ENCODE measurements at regions not wholly inside any gene's neighbourhood (a gene's known extent, or its start where the extent isn't known, plus 50 kb on each side); places are given as distances from the start of the nearest gene placed in this dataset.

DNA sequence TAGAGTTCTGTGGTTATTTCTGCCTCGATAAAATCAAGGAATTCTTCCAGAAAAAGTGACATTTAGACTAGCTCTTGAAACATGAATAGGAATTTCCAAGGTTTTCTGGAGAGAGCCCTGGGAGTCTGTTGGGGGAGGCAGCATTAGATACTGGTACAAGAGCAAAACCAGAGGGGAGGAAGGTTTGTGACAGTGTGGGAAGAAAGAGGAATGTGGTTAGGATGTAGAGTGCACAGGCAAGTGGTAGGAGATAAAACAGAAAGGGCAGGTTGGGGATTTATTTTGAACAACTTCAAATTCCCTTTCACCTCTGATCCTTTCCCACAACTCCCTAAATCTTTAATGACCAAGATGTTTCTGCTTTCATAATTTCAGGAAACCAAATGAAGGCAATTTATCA lies 588.4 kb downstream of the METTL15 start:
- no peak for TF ChIP-seq ZNF70 (CRISPR knock-in tag; IDR thresholded peaks at IDR 0.05)
- TF ChIP-seq ISL1 (CRISPR knock-in tag; IDR thresholded peaks at IDR 0.05): no peak
- no peak for TF ChIP-seq RARB (CRISPR knock-in tag; IDR thresholded peaks at IDR 0.05)
